GM18951 (cell line): ENCODE measurements at regions not wholly inside any gene's neighbourhood (a gene's known extent, or its start where the extent isn't known, plus 50 kb on each side); places are given as distances from the start of the nearest gene placed in this dataset.

Experiments
- POLR2A ChIP-seq: IDR thresholded peaks from 4 replicates; pipeline ENCODE4 v1.6.1; 2011; ENCODE audit warnings: mild to moderate bottlenecking; ENCODE audit not compliant: insufficient read length, insufficient read depth; ENCODE audit errors: extremely low read depth
- in situ Hi-C: fragments of 300-500 bp; cut with MboI; formaldehyde crosslinking; loops from one replicate; pipeline ENCODE4 v1.12.0; 2022; ENCODE audit warnings: low sequenced_read_pairs, mixed read lengths, inconsistent platforms; ENCODE audit not compliant: unreplicated experiment

GRCh38 chrX:39159921-39160507 lies 358.8 kb downstream of the MID1IP1 start:
- no peak for TF ChIP-seq POLR2A
- in situ Hi-C loops, result no loop called here

GRCh38 chrX:39161611-39162255 lies 360.5 kb downstream of the MID1IP1 start:
- in situ Hi-C loops, result no loop called here
- no peak for TF ChIP-seq POLR2A

DNA sequence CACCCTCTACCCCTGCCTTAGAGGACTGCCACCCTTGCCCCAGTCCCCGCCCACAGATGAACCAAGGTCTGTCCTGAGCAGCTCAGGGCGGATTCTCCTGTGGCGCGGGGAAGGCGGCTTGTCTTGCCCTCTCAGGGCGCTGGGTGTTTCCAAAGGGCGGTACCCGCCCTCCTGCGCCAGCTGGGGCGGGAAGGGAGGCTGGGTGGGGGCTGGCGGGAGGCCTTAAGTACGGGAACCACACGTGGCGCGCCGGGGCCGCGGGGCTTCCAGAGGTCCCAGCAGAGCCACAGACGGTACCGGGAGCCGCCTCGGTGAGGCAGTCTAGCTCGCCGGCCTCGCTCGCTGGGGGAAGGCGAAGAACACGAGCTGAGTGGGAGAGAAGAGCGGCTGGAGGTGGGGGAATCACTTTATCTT lies 361.1 kb downstream of the MID1IP1 start:
- TF ChIP-seq POLR2A, result no peak
- in situ Hi-C loops, result no loop called here

DNA sequence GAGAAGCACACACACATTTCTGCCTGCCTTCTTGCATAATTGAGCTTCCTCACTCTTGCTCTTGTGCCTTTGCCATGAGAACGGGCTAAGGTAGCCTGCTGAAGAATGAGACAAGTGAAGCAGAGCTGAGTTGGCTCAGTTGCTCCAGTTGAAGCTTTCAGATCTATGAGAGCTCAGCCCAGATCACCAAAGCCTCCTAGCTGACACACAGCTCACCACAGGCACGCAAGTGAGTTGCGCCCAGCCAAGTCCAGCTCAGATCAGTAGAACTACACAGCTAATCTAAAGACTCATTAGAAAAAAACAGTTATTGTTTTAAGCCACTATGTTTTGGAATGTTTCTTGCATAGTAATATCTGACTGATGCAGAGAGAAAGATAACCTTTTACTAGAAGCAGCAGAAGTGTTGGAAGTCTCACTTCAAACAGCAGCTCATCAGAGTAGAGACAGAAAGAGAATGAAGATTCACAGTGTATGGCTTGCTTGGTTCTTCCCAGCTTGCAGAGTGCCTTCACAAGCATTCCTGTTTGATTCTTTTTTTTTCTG lies 362.4 kb downstream of the MID1IP1 start:
- no peak for TF ChIP-seq POLR2A
- in situ Hi-C loops, result no loop called here

GRCh38 chrX:39164212-39164611 lies 363.0 kb downstream of the MID1IP1 start:
- in situ Hi-C loops, result no loop called here
- TF ChIP-seq POLR2A, result no peak

DNA sequence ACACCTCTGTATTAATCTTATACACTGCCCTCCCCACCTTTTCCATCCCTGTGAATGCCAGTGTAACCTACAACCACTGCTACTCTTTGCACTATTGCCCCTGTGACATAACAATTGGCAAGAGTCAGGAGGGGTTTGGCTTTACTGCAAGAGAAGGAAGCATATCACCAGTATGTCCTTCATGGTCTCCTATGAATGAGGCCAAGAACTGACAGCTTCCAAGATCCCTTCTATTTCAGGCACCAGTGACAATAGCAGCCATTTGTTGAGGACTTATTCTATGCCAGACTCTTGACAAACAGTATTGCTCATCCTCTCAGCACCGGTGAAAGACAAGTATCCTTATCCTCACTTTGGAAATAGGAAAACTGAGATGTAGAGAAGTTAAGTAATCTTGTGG lies 363.9 kb downstream of the MID1IP1 start:
- TF ChIP-seq POLR2A, result no peak

DNA sequence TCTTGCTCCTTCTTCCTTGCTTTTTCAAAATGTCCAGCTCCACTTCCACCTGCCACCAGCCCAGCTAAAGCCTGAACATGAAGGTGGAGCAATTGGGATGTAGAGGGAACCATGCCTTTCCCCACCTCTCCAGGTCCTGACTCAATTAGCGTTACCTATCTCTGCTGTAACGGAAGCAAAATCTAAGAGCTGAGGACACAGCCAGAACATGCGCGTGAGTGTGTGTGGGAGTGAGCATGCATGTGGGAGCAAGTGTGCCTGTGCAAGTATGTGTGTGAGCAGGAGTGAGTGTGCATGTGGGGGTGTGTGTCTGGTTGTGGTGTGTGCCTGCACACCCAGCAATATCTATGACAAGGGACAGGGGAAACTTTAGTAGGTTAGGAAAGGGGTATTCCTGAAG lies 364.5 kb downstream of the MID1IP1 start:
- TF ChIP-seq POLR2A, result no peak
- in situ Hi-C loops, result no loop called here

More for the DNA sequence above, 363.9 kb downstream of the MID1IP1 start:
- in situ Hi-C loops, result no loop called here

DNA sequence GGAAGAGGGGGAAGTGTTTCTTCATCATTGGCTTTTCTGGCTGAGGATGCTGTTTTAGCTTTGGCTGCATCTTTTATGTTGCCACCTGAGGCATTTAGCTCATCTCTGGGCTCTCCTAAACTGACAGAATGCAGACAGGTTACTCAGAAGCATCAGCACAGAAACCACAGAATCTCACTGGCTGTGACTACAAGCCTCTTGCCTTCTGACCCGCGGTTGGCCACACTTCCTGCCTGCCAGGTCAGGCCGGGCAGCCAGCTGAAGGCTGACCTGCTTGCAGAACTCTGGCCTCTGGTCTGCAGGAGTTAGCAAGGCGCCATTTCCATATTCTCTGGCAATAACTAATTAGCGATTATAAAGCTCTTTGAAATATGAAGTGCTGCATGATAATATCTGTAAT lies 366.5 kb downstream of the MID1IP1 start:
- TF ChIP-seq POLR2A, result no peak
- in situ Hi-C loops, result no loop called here

- no peak for TF ChIP-seq POLR2A
- in situ Hi-C loops, result no loop called here
Measured at GRCh38 chrX:39168609-39169008, 367.4 kb downstream of the MID1IP1 start.

- TF ChIP-seq POLR2A, result no peak
- in situ Hi-C loops, result no loop called here
Measured at GRCh38 chrX:39169976-39170375, 368.7 kb downstream of the MID1IP1 start.

GRCh38 chrX:39170464-39170863 lies 369.2 kb downstream of the MID1IP1 start:
- TF ChIP-seq POLR2A, result no peak
- in situ Hi-C loops, result no loop called here

GRCh38 chrX:39171686-39172085 lies 370.4 kb downstream of the MID1IP1 start:
- in situ Hi-C loops, result no loop called here
- TF ChIP-seq POLR2A, result no peak

- in situ Hi-C loops, result no loop called here
Measured at GRCh38 chrX:39174241-39174771, 373.0 kb downstream of the MID1IP1 start.

More at GRCh38 chrX:39174241-39174771, 373.0 kb downstream of the MID1IP1 start:
- TF ChIP-seq POLR2A, result no peak
